ENCODE measurements at regions not wholly inside any gene's neighbourhood (a gene's known extent, or its start where the extent isn't known, plus 50 kb on each side); places are given as distances from the start of the nearest gene placed in this dataset.

DNA sequence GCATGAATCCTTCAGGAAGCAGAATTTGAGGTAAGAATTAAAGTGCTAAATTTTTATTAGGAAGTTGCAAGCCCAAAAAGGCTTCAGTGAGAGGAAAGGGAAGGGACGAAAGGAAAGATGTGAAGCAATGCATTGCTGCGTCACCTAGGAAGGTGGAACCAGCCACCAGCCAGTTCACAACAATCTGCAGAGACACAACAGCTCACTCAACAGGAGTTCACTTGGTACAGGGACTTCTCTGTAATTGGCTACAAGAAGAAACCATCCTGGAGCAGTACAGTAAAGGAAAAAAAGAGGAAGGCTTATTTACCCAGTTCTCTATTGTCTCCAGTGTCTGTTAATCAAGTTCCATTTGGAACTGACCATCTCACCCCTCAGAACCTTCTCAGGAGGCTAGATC, 157.6 kb downstream of the HNRNPD start:
- in situ Hi-C loops (cut with HindIII; ENCODE audit: low pct_unique_long_range_greater_than_20kb, low sequenced_read_pairs) (no loop called here), intact Hi-C loops (cut with micrococcal nuclease; ENCODE audit: unreplicated experiment) (no loop called here)
- no peak overlapping the region for H3K4me3 ChIP-seq (ENCODE audit: low read depth in 2 of 2, low read length in 2 of 2)
- H3K36me3 ChIP-seq (ENCODE audit: control insufficient read depth, insufficient read depth, low read length): no peaks in the 10 kb centered on the region
- H3K27me3 ChIP-seq (ENCODE audit: control insufficient read depth, insufficient read depth, low read length): no peaks in the 10 kb centered on the region
- ChIA-PET POLR2A (no interaction called here), CTCF (no interaction called here)
- DNase-seq (ENCODE audit: low read depth, low spot score) (no peak), ATAC-seq (no peak)
- no peak overlapping the region for H3K27ac ChIP-seq (ENCODE audit: low read length)
- H3K4me1 ChIP-seq (ENCODE audit: control insufficient read depth, insufficient read depth, low read length): no peaks in the 10 kb centered on the region
- no TSS peak for BruUV-seq (replicated peaks)
- H3K9me3 ChIP-seq (ENCODE audit: control insufficient read depth, insufficient read depth, low read depth, low read length): no peaks in the 10 kb centered on the region
- TF ChIP-seq POLR2AphosphoS5 (IDR thresholded peaks at IDR 0.05; ENCODE audit: low read depth, low read length) (no peak), REST (IDR thresholded peaks at IDR 0.05; ENCODE audit: insufficient read depth in 1 of 2, low read depth in 2 of 2, low read length in 1 of 2) (no peak), TCF7L2 (IDR thresholded peaks at IDR 0.05; ENCODE audit: low read depth, low read length) (no peak), SIN3A (IDR thresholded peaks at IDR 0.05; ENCODE audit: borderline replicate concordance, insufficient read depth, low read depth, low read length) (no peak), CTCF (IDR thresholded peaks at IDR 0.05) (no peak)

GRCh38 chr4:82215800-82216199, 158.0 kb downstream of the HNRNPD start:
- no peak for ATAC-seq
- Histone ChIP-seq H3K36me3 (ENCODE audit: control insufficient read depth, insufficient read depth, low read length) (no peaks in the 10 kb centered on the region), H3K27ac (ENCODE audit: low read length) (no peak overlapping the region), H3K27me3 (ENCODE audit: control insufficient read depth, insufficient read depth, low read length) (no peaks in the 10 kb centered on the region), H3K4me3 (ENCODE audit: low read depth in 2 of 2, low read length in 2 of 2) (no peak overlapping the region), H3K4me1 (ENCODE audit: control insufficient read depth, insufficient read depth, low read length) (no peaks in the 10 kb centered on the region), H3K9me3 (ENCODE audit: control insufficient read depth, insufficient read depth, low read depth, low read length) (no peaks in the 10 kb centered on the region)
- CTCF ChIA-PET: no interaction called here
- no peak for DNase-seq (ENCODE audit: low read depth, low spot score)
- no peak for TF ChIP-seq SIN3A (IDR thresholded peaks at IDR 0.05; ENCODE audit: borderline replicate concordance, insufficient read depth, low read depth, low read length)
- intact Hi-C loops (cut with micrococcal nuclease; ENCODE audit: unreplicated experiment): no loop called here
- BruUV-seq (replicated peaks): no TSS peak
- POLR2A ChIA-PET: no interaction called here
- in situ Hi-C loops (cut with HindIII; ENCODE audit: low pct_unique_long_range_greater_than_20kb, low sequenced_read_pairs): no loop called here

- intact Hi-C loops (cut with micrococcal nuclease; ENCODE audit: unreplicated experiment): no loop called here
- ATAC-seq: no peak
- TF ChIP-seq REST (IDR thresholded peaks at IDR 0.05; ENCODE audit: insufficient read depth in 1 of 2, low read depth in 2 of 2, low read length in 1 of 2): no peak
- TF ChIP-seq POLR2AphosphoS5 (IDR thresholded peaks at IDR 0.05; ENCODE audit: low read depth, low read length): no peak
Measured at GRCh38 chr4:82215039-82215438, 158.8 kb downstream of the HNRNPD start.

More at GRCh38 chr4:82215039-82215438, 158.8 kb downstream of the HNRNPD start:
- no TSS peak for BruUV-seq (replicated peaks)
- Histone ChIP-seq H3K4me3 (ENCODE audit: low read depth in 2 of 2, low read length in 2 of 2) (no peak overlapping the region), H3K27me3 (ENCODE audit: control insufficient read depth, insufficient read depth, low read length) (no peaks in the 10 kb centered on the region), H3K27ac (ENCODE audit: low read length) (no peak overlapping the region), H3K4me1 (ENCODE audit: control insufficient read depth, insufficient read depth, low read length) (no peaks in the 10 kb centered on the region), H3K36me3 (ENCODE audit: control insufficient read depth, insufficient read depth, low read length) (no peaks in the 10 kb centered on the region), H3K9me3 (ENCODE audit: control insufficient read depth, insufficient read depth, low read depth, low read length) (no peaks in the 10 kb centered on the region)
- DNase-seq (ENCODE audit: low read depth, low spot score): no peak
- in situ Hi-C loops (cut with HindIII; ENCODE audit: low pct_unique_long_range_greater_than_20kb, low sequenced_read_pairs): no loop called here
- ChIA-PET CTCF (no interaction called here), POLR2A (no interaction called here)

Measured in Panc1 (cell line).